Spleen (tissue), 11 donors: ENCODE measurements at regions not wholly inside any gene's neighbourhood (a gene's known extent, or its start where the extent isn't known, plus 50 kb on each side); places are given as distances from the start of the nearest gene placed in this dataset.

Experiments
- DNase-seq: peaks from one replicate; pipeline ENCODE4 v3.0.0-alpha.2; 2020
- H3K27ac ChIP-seq, 8 donors: fragments of 200-600 bp; sonication (generic) in 7 of 8; 1 replicate in 4 of 8; 2 replicates in 4 of 8; pipeline versions ENCODE4 v1.5.0 to v1.8.0; 2016 to 2021; ENCODE audit warnings: inconsistent platforms in 4 of 8, mild to moderate bottlenecking in 4 of 8, moderate library complexity in 1 of 8
- H3K27me3 ChIP-seq, 7 donors: fragments of 200-600 bp; sonication (generic) in 6 of 7; replicated peaks in 1 of 7; 1 replicate in 4 of 7; 2 replicates in 3 of 7; pipeline versions ENCODE4 v1.5.0 to v1.8.0; 2016 to 2021; ENCODE audit warnings: inconsistent platforms in 3 of 7, mild to moderate bottlenecking in 1 of 7
- H3K36me3 ChIP-seq, 6 donors: fragments of 200-600 bp; sonication (generic) in 5 of 6; 1 replicate in 4 of 6; 2 replicates in 2 of 6; pipeline versions ENCODE4 v1.5.0 to v1.8.0; 2016 to 2021; ENCODE audit warnings: inconsistent platforms in 2 of 6
- H3K4me1 ChIP-seq, 6 donors: fragments of 200-600 bp; sonication (generic) in 5 of 6; 1 replicate in 3 of 6; 2 replicates in 3 of 6; pipeline versions ENCODE4 v1.5.0 to v1.8.0; 2016 to 2021; ENCODE audit warnings: inconsistent platforms in 3 of 6
- H3K4me3 ChIP-seq, 8 donors: fragments of 200-600 bp; sonication (generic) in 7 of 8; 1 replicate in 4 of 8; 2 replicates in 4 of 8; pipeline versions ENCODE4 v1.5.0 to v1.8.0; 2016 to 2021; ENCODE audit warnings: inconsistent platforms in 4 of 8, mild to moderate bottlenecking in 4 of 8, moderate library complexity in 2 of 8
- H3K9me3 ChIP-seq, 8 donors: fragments of 200-600 bp; sonication (generic) in 7 of 8; 1 replicate in 4 of 8; 2 replicates in 4 of 8; pipeline versions ENCODE4 v1.5.0 to v1.8.0; 2016 to 2021; ENCODE audit warnings: inconsistent platforms in 4 of 8
- CTCF ChIP-seq, 11 experiments: fragments of 200-600 bp in 7 of 11; fragments of 450-650 bp in 4 of 11; sonication (generic) in 4 of 11; IDR thresholded peaks in 8 of 11; conservative IDR thresholded peaks in 3 of 11; 1 replicate in 7 of 11; 2 replicates in 4 of 11; pipeline versions ENCODE4 v1.4.0 to v1.8.0; 2016 to 2021; ENCODE audit warnings: antibody characterized with exemption in 11 of 11, inconsistent platforms in 4 of 11, mild to moderate bottlenecking in 1 of 11
- POLR2A ChIP-seq, 3 donors: fragments of 450-650 bp; IDR thresholded peaks; one replicate each; pipeline ENCODE4 v1.5.1; 2017; ENCODE audit warnings: antibody characterized with exemption in 3 of 3, mild to moderate bottlenecking in 1 of 3
- POLR2AphosphoS5 ChIP-seq, 3 donors: sonication (generic); formaldehyde crosslinking; IDR thresholded peaks; one replicate each; pipeline ENCODE4 v1.5.1; 2017; ENCODE audit warnings: antibody characterized with exemption in 3 of 3
- WGBS, 5 donors: extraction: QIAGEN DNeasy Blood & Tissue Kit in 3 of 5; methylation state at CpG; one replicate each; pipeline versions ENCODE4 v1.1.5 to v1.1.7; 2013 to 2018; 5-methylcytosine and 5-hydroxymethylcytosine counted together
- intact Hi-C: fragments of 100-400 bp; cut with DNase I; formaldehyde crosslinking; loops from one replicate; pipeline ENCODE4 v1.15.0; 2023; ENCODE audit warnings: low total_unique reads
- donor health status: healthy with polysubstance abuse.
- donor health status: DM: no; HTN: no; CAD: no; lungs with moderate emphysema.
- donor health status: DM: no; HTN: no; CAD: no.
- donor health status: Bipolar disorder and iron deficiency.
- donor health status: healthy.
- donor health status: DM: no; HTN: no; CAD: no.
- donor health status: DM: yes; HTN: yes; CAD: no.

GRCh38 chr18:60053747-60054304 is 154.0 kb downstream of the PMAIP1 start:
- Histone ChIP-seq H3K27me3 (no peaks in the 10 kb centered on the region), H3K36me3 (no peaks in the 10 kb centered on the region), H3K9me3 (peaks cover 0 to 6% (median 0%) of the 10 kb centered on the region in 8 donors), H3K4me3 (no peak overlapping the region), H3K4me1 (no peaks in the 10 kb centered on the region), H3K27ac (no peak overlapping the region)
- WGBS, 5 donors: 74 to 86% (median 76%) methylated on average over 8 of the region's 8 CpGs
- DNase-seq: no peak
- intact Hi-C loops: no loop called here
- no peak for TF ChIP-seq CTCF (IDR thresholded peaks at IDR 0.05 in 8 of 11, conservative IDR thresholded peaks at IDR 0.05 in 3 of 11)
- no peak for TF ChIP-seq POLR2A (IDR thresholded peaks at IDR 0.05)
- no peak for TF ChIP-seq POLR2AphosphoS5 (IDR thresholded peaks at IDR 0.05)

DNA sequence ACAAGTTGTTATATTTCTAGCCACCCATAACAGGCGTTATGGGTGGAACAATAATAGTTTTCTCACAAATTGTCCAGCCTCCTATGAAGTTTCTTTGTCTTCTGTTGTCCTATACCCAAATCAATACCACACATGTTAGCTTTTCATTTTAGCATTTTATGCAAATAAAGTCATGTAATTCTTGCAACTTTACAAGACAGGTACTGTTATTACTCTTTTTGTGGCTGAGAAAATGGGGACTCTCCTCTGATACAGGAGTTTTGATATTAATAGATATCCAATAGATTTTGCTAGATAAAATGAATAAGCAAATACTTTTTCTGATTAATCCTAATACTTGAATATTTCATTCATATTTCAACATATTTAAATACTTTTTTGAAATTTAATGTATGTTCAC is 151.0 kb downstream of the PMAIP1 start:
- TF ChIP-seq POLR2AphosphoS5 (IDR thresholded peaks at IDR 0.05) (no peak), POLR2A (IDR thresholded peaks at IDR 0.05) (no peak), CTCF (IDR thresholded peaks at IDR 0.05 in 8 of 11, conservative IDR thresholded peaks at IDR 0.05 in 3 of 11) (no peak)
- H3K9me3 ChIP-seq: peaks cover 0 to 6% (median 0%) of the 10 kb centered on the region in 8 donors
- WGBS, 5 donors: 74 to 94% (median 88%) methylated on average over 1 of the region's 1 CpG

GRCh38 chr18:60049172-60049571 is 149.4 kb downstream of the PMAIP1 start:
- Histone ChIP-seq H3K36me3 (no peaks in the 10 kb centered on the region), H3K4me3 (no peak overlapping the region), H3K27ac (no peak overlapping the region), H3K9me3 (peaks cover 0 to 6% (median 0%) of the 10 kb centered on the region in 8 donors), H3K4me1 (no peaks in the 10 kb centered on the region), H3K27me3 (no peaks in the 10 kb centered on the region)
- intact Hi-C loops: no loop called here
- no peak for DNase-seq
- TF ChIP-seq CTCF (IDR thresholded peaks at IDR 0.05 in 8 of 11, conservative IDR thresholded peaks at IDR 0.05 in 3 of 11): no peak
- TF ChIP-seq POLR2AphosphoS5 (IDR thresholded peaks at IDR 0.05): no peak
- no peak for TF ChIP-seq POLR2A (IDR thresholded peaks at IDR 0.05)

More for the DNA sequence above, 151.0 kb downstream of the PMAIP1 start:
- H3K4me3 ChIP-seq: no peak overlapping the region
- no peak for DNase-seq
- H3K27me3 ChIP-seq: no peaks in the 10 kb centered on the region
- H3K36me3 ChIP-seq: no peaks in the 10 kb centered on the region
- intact Hi-C loops: no loop called here
- no peaks in the 10 kb centered on the region for H3K4me1 ChIP-seq
- no peak overlapping the region for H3K27ac ChIP-seq

DNA sequence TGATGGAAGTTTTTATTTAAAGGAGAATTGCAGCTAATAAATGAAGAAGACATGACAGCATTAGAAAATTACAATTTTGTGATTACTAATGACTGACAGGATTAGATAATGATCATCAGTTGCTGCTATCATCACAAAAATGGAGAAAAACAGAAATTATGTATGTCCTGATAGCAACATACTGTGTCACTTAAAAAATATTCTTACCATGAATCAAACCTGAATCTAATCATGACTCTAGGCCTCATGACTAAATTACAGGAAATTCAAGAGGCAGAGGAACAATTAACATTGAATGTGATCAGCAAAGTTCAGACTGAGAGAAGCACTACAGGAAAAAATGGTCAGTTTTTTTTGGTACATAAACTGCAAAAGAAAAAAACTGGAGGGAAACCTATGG is 147.8 kb downstream of the PMAIP1 start:
- H3K36me3 ChIP-seq: no peaks in the 10 kb centered on the region
- H3K4me3 ChIP-seq: no peak overlapping the region
- no peak overlapping the region for H3K27ac ChIP-seq
- H3K4me1 ChIP-seq: no peaks in the 10 kb centered on the region
- intact Hi-C loops: no loop called here
- TF ChIP-seq CTCF (IDR thresholded peaks at IDR 0.05 in 8 of 11, conservative IDR thresholded peaks at IDR 0.05 in 3 of 11) (no peak), POLR2AphosphoS5 (IDR thresholded peaks at IDR 0.05) (no peak), POLR2A (IDR thresholded peaks at IDR 0.05) (no peak)
- H3K9me3 ChIP-seq: peaks cover 0 to 6% (median 0%) of the 10 kb centered on the region in 8 donors
- no peak for DNase-seq
- peaks cover 0 to 5% (median 0%) of the 10 kb centered on the region in 7 donors for H3K27me3 ChIP-seq
